Type B pancreatic cell (in vitro differentiated cells): ENCODE measurements at regions not wholly inside any gene's neighbourhood (a gene's known extent, or its start where the extent isn't known, plus 50 kb on each side); places are given as distances from the start of the nearest gene placed in this dataset.

ENCODE experiments used
- DNase-seq: peaks from one replicate; pipeline ENCODE4 v3.0.0; 2021; ENCODE audit warnings: mixed read lengths; ENCODE audit not compliant: unreplicated experiment; ENCODE audit errors: extremely low spot score
- H3K27ac Mint-ChIP-seq: 2 replicates; pipeline ENCODE4 v1.8.0; 2021; ENCODE audit warnings: mild to moderate bottlenecking, mixed read lengths
- H3K27me3 Mint-ChIP-seq: 2 replicates; pipeline ENCODE4 v1.8.0; 2021; ENCODE audit warnings: mixed read lengths
- H3K36me3 Mint-ChIP-seq: 2 replicates; pipeline ENCODE4 v1.8.0; 2021; ENCODE audit warnings: mixed read lengths
- H3K4me1 Mint-ChIP-seq: one replicate; pipeline ENCODE4 v1.8.0; 2021; ENCODE audit warnings: mixed read lengths; ENCODE audit not compliant: unreplicated experiment
- H3K4me3 Mint-ChIP-seq: 2 replicates; pipeline ENCODE4 v1.8.0; 2021; ENCODE audit warnings: mild to moderate bottlenecking, mixed read lengths
- H3K9me3 Mint-ChIP-seq: 2 replicates; pipeline ENCODE4 v1.8.0; 2021; ENCODE audit warnings: mixed read lengths
- TF ChIP-seq, protein P1 (sequence below): fragments of 200-600 bp; sonication (generic); conservative IDR thresholded peaks from 2 replicates; pipeline ENCODE4 v1.5.0; 2021; ENCODE audit warnings: antibody characterized with exemption, mild to moderate bottlenecking

DNA sequence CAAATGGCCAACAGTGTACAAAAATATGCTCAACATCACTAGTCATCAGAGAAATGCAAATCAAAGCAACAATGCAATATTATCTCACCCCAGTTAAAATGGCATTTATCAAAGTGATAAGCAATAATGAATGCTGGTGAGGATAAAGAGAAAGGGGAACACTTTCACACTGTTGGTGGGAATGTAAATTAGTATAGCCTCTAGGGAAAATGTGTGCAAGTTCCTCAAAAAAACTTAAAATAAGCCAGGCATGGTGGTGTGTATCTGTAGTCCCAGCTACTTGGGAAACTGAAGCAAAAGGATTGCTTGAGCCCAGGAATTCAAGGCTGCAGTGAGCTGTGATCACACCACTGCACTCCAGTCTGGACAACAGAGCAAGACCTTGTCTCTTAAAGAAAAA, 572.1 kb downstream of the NLGN4X start:
- H3K4me3 Mint-ChIP-seq: no peak overlapping the region
- H3K27me3 Mint-ChIP-seq: no peaks in the 10 kb centered on the region
- peaks cover 7% of the 10 kb centered on the region for H3K9me3 Mint-ChIP-seq
- no peaks in the 10 kb centered on the region for H3K4me1 Mint-ChIP-seq
- no peak for DNase-seq
- no peaks in the 10 kb centered on the region for H3K36me3 Mint-ChIP-seq
- TF ChIP-seq, protein P1, sequence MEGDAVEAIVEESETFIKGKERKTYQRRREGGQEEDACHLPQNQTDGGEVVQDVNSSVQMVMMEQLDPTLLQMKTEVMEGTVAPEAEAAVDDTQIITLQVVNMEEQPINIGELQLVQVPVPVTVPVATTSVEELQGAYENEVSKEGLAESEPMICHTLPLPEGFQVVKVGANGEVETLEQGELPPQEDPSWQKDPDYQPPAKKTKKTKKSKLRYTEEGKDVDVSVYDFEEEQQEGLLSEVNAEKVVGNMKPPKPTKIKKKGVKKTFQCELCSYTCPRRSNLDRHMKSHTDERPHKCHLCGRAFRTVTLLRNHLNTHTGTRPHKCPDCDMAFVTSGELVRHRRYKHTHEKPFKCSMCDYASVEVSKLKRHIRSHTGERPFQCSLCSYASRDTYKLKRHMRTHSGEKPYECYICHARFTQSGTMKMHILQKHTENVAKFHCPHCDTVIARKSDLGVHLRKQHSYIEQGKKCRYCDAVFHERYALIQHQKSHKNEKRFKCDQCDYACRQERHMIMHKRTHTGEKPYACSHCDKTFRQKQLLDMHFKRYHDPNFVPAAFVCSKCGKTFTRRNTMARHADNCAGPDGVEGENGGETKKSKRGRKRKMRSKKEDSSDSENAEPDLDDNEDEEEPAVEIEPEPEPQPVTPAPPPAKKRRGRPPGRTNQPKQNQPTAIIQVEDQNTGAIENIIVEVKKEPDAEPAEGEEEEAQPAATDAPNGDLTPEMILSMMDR: no peak
- no peak overlapping the region for H3K27ac Mint-ChIP-seq

DNA sequence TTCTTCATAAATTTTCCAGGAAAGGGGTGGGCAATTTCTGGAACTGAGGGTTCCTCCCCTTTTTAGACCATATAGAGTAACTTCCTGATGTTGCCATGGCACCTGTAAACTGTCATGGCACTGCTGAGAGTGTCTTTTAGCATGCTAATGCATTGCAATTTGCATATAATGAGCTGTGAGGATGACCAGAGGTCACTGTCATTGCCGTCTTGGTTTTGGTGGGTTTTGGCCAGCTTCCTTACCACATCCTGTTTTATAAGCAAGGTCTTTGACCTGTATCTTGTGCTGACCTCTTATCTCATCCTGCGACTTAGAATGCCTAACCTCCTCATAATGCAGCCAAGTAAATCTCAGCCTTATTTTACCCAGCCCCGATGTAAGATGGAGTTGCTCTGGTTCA, 577.8 kb downstream of the NLGN4X start:
- Mint-ChIP-seq H3K27ac (no peak overlapping the region), H3K9me3 (peaks cover 7% of the 10 kb centered on the region), H3K27me3 (no peaks in the 10 kb centered on the region), H3K4me1 (no peaks in the 10 kb centered on the region), H3K36me3 (no peaks in the 10 kb centered on the region), H3K4me3 (no peak overlapping the region)
- no peak for DNase-seq
- TF ChIP-seq, protein P1: no peak

DNA sequence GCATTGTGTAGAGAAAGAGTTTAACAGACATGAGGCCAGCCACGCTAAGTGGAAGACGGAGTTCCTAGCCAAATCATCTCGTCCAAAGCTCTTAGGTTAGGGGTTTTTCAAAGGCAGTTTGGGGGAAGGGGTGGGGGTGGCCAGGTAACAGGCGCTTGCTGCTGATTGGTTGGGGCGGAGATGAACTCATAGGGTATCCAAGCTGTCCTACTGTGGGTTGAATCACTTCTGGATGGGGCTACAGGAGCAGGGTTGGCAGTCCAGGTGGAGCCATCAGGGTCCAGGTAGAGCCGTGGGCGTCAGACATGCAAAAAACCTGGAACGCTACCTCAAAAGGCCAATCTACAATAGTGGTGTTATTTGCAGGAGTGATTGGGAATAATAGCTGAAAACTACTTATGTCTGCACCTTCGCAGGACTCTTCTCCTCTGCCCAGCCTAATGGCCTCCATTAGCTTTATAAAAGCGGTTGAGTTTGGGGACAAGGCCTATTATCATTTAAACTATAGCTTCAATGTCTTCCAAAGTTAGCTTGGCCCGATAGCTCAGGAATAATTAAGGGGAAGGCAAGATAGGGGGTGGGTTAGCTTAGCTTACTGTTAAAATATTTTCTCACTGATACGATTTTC, 579.6 kb downstream of the NLGN4X start:
- Mint-ChIP-seq H3K9me3 (no peaks in the 10 kb centered on the region), H3K27ac (no peak overlapping the region), H3K27me3 (no peaks in the 10 kb centered on the region), H3K4me3 (no peak overlapping the region), H3K4me1 (no peaks in the 10 kb centered on the region), H3K36me3 (no peaks in the 10 kb centered on the region)
- TF ChIP-seq, protein P1: no peak
- no peak for DNase-seq

- Mint-ChIP-seq H3K4me3 (no peak overlapping the region), H3K4me1 (no peaks in the 10 kb centered on the region), H3K27ac (no peak overlapping the region), H3K36me3 (no peaks in the 10 kb centered on the region), H3K9me3 (no peaks in the 10 kb centered on the region), H3K27me3 (no peaks in the 10 kb centered on the region)
- TF ChIP-seq, protein P1: no peak
- DNase-seq: no peak
Measured at GRCh38 chrX:5646818-5647217, 581.8 kb downstream of the NLGN4X start.

- Mint-ChIP-seq H3K4me1 (no peaks in the 10 kb centered on the region), H3K27ac (no peak overlapping the region), H3K4me3 (no peak overlapping the region), H3K36me3 (no peaks in the 10 kb centered on the region), H3K9me3 (no peaks in the 10 kb centered on the region), H3K27me3 (no peaks in the 10 kb centered on the region)
- TF ChIP-seq, protein P1: no peak
- no peak for DNase-seq
Measured at GRCh38 chrX:5644776-5645175, 583.9 kb downstream of the NLGN4X start.

GRCh38 chrX:5640071-5640470, 588.6 kb downstream of the NLGN4X start:
- no peaks in the 10 kb centered on the region for H3K9me3 Mint-ChIP-seq
- TF ChIP-seq, protein P1: no peak
- H3K36me3 Mint-ChIP-seq: no peaks in the 10 kb centered on the region
- H3K4me1 Mint-ChIP-seq: no peaks in the 10 kb centered on the region
- no peak for DNase-seq
- H3K27me3 Mint-ChIP-seq: no peaks in the 10 kb centered on the region
- H3K27ac Mint-ChIP-seq: no peak overlapping the region
- no peak overlapping the region for H3K4me3 Mint-ChIP-seq
